ENCODE measurements at regions not wholly inside any gene's neighbourhood (a gene's known extent, or its start where the extent isn't known, plus 50 kb on each side); places are given as distances from the start of the nearest gene placed in this dataset.

- no peak for DNase-seq (ENCODE audit: low spot score)
Measured at GRCh38 chr14:89629383-89629782, 212.3 kb upstream of the FOXN3 start.

- DNase-seq (ENCODE audit: low spot score): no peak
Measured at GRCh38 chr14:89628521-89628920, 211.5 kb upstream of the FOXN3 start.

DNA sequence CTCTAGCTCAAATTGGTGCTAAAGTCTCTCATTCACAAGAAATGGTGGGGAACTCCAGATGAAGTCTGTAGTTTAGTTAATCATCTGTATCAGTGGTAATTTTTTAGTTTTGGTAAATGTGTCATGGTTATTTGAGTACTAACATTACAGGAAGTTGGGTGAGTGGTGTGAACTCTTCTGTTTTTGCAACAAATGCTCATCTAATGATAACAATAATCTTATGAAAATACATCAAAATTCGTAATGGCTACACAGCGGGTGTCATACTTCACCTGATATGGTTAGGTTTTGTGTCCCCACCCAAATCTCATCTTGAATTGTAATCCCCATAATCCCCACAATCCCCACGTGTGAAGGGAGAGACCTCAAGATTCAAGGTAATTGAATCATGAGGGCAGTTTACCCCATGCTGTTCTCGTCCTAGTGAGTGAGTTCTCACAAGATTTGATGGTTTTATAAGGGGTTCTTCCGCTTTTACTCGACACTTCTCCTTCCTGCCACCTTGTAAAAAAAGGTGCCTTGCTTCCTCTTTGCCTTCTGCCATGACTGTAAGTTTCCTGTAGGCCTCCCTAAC lies 209.3 kb upstream of the FOXN3 start:
- DNase-seq (ENCODE audit: low spot score): no peak

DNA sequence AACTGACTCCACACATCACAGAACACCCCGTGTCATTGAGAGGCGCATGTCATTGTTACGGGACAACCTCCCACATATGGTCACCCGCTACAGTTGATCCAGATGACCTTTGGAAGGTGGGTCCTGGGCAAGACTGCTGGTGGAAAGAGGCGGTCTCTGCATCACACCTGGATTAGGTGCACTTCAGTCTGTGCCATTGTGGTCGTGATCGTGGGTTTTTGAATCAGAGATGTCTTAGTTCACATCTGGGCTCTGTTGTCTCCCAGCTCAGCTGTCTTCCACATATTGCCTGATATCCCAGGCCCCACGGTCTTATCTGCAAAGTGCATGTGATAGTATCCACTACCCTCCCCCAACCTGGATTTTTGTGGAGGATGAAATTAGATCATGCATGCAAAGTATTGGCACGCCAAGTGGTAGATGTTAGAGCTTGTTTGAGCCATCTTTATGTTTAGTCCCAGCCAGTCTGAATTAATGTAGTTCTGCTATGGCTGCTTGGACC lies 208.7 kb upstream of the FOXN3 start:
- DNase-seq (ENCODE audit: low spot score): no peak

DNA sequence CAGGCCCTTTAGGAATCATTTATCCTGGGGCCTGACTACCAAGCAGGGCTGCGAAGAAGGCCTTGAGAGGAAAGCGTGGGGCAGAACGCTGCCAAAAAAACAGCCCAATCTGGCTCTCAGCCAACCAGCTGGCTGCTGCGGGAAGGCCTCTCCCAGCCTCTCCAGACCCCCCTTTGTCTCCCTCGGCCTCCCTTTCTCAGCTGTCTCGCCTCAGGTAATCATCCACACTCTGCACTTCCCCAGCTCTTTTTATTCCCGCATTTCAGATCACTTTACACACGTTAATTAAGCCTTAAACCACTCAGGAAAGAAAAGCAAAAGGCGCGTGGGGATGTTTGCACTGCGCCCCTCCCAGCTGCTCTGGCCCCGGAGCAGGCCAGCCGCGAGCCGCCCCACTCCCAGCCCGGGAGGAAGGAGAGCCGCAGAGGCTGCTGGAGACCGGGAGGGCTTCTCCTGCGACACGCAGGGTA lies 208.2 kb upstream of the FOXN3 start:
- no peak for DNase-seq (ENCODE audit: low spot score)

GRCh38 chr14:89624500-89625156 lies 207.6 kb upstream of the FOXN3 start:
- DNase-seq (ENCODE audit: low spot score): no peak

GRCh38 chr14:89621791-89622638 lies 205.0 kb upstream of the FOXN3 start:
- DNase-seq (ENCODE audit: low spot score): no peak

DNA sequence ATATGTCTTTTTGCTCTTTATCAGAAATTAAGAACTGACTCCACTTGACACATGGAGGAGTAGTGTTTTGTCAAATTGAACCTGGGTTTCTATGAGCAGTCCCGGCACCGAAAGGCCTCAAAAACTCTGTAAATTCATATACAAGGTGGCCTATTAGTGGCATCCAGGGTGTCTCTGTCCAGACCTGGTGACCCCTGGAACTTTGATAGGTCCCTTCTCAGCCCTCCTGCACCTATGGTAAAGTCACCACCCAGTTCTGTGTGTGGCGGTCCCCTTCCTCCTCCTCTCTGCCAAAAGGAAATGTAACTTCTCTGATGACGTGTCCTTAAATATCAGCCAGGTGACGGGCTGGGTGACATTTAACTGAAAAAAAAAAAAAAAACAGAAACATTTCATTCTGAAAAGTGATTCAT lies 204.0 kb upstream of the FOXN3 start:
- DNase-seq (ENCODE audit: low spot score): no peak

DNA sequence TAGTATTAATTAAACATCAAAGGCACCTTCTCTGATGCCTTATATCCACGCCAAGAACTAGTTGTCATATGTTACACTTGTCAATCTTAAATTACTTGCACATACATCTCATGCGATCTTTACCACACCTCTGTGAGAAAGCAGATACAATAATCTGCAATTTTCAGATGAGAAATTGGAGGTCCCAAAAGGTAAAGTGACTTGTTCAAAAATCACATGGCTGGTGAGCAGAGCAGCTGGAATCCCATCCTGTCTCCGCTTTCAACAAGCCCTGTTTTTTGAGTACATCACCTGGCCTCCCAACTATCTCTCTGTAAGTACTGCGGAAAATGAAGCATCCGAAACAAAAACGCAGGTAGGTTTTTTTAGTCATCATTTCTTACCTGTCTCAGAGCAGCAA lies 203.4 kb upstream of the FOXN3 start:
- no peak for DNase-seq (ENCODE audit: low spot score)

DNA sequence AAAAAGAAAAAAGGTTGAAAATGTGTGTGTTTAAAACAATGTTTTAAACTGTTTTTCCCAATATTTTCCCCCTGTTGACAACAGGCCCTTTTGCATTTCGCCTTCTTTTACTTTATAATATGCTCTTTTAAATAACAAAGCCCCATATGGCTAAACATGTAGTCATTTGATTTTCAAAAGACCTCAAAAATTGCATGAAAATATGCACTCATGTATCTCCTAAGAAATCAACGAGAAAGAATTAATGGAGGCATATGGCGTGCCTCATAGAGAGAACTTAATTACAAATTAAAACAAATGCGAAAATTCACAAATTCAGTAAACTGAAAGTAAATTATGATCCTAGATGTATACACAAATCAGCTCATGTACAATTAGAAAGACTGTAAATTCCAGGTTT lies 202.6 kb upstream of the FOXN3 start:
- no peak for DNase-seq (ENCODE audit: low spot score)

- DNase-seq (ENCODE audit: low spot score): peak; percentile 83
Measured at GRCh38 chr14:89618811-89619551, 201.9 kb upstream of the FOXN3 start.

DNA sequence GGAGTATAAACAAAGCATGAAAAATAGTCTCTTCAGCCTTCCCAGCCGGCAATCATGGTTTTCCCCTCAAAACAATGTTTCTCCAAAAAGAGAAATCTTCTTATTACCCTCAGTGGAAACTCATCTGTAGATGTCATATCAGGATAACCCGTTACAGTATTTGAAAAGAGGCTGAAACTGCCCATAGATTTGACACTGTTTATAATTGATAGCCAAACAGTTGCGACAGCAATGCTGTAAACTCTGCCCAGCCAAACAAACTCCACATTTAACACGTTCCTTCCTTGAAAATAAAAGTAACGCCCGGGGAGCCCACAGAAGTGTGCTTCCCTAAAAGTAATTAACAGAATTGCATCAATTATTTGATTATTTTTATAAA lies 201.3 kb upstream of the FOXN3 start:
- no peak for DNase-seq (ENCODE audit: low spot score)

DNA sequence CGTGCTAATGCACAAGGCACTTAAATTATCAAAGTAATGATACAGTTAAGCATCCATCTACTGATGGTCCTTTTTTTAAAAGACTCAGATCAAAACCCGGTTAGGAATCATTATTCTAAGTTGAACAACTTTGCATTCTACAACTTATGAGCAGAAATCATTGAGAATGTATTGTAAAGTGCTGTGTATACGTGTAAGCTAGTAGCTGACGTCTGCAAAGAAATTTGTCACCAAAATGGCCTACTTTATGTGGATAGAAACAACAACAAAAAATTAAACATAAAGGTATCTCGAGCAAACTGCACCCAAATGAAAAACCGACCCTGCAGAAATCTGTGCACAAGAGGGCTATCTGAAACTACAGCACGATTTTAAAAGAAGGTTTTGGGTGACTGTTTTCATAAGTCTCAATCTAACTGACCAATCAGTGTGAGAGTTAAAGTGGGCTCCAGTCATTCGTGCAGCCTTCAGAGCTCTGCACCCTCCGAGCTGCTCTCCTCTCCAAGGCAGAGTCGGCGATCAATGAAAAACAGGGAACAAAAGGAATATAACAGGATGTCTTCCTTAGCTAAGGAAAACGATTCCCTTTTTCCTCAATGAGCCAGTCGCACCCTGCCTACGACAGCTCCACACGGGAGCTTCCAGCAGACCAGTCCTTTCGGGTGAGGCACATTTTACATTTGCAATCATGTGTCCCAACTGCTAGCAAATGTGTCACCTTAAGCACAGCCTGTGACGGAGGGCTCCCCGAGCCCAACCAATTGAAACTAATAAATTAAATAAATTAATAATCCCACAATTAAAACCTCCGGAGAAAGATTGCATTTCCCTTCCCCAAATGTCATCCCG lies 200.7 kb upstream of the FOXN3 start:
- DNase-seq (ENCODE audit: low spot score): peak; percentile 61

GRCh38 chr14:89616852-89617341 lies 199.9 kb upstream of the FOXN3 start:
- DNase-seq (ENCODE audit: low spot score): peak; percentile 39

- no peak for DNase-seq (ENCODE audit: low spot score)
Measured at GRCh38 chr14:89616425-89616824, 199.4 kb upstream of the FOXN3 start.

GRCh38 chr14:89615421-89615820 lies 198.4 kb upstream of the FOXN3 start:
- DNase-seq (ENCODE audit: low spot score): no peak

DNA sequence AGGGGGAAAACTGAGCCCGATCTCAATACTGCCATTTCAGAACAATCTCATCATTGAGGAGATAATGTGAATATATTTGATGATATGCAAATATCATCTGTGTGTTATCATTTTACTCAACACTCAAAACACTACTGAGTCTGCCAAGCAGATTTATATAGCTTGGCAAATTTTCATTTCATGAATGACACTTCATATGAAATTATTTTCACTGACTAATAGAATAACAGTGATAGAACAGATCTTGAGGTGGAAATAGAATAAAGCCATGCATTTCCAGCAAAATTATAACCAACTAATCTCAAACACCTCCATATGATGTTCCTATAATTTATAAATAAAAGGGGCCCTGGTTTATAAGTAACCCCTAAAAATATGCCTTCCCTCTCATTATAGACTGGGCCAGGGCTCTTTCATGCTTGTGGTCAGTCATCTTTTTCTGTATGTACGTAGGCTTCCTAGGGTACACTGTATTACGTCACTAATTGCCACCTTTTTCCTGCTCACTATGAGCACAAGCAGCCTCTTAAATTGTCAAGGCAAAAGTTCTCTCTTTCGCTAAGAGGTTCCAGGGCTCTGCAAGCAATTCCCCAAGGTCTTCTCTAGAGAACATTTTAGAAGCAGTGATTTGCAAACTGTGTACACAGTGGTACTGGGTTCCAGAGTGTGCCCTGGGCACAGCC lies 197.1 kb upstream of the FOXN3 start:
- no peak for DNase-seq (ENCODE audit: low spot score)

GRCh38 chr14:89613260-89614008 lies 196.4 kb upstream of the FOXN3 start:
- no peak for DNase-seq (ENCODE audit: low spot score)

DNA sequence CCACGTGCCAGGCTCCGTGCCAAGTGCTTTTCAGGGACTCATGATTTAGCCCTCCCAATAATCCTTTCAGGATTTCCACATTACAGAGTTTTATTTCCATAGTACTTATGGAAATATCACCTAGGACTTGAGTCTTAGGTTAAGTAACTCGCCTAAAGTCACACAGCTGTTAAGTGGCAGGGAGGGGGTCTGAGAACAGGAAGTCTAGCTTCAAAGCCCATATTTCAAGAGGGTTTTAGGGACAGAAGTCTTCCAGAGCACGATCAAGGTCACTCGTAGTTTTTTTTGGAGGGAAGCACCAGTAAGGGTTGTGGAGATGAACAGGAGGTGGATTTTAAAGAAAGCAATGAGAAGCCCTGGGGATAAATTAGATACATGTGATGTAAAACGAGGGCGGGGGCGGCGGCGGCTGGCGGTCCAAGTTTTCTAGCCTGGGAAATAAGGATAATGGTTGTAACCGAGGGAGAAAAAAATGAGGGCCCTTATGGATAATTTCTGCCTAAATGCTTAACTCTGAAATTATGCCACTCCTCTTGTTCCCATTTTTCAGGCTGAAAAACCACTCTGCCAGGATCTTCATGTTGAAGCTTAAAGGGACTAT lies 192.6 kb upstream of the FOXN3 start:
- no peak for DNase-seq (ENCODE audit: low spot score)
